Endodermal cell (in vitro differentiated cells): ENCODE measurements at regions not wholly inside any gene's neighbourhood (a gene's known extent, or its start where the extent isn't known, plus 50 kb on each side); places are given as distances from the start of the nearest gene placed in this dataset.

Experiments used
- DNase-seq: peaks from one replicate; pipeline ENCODE4 v3.0.0-alpha.2; 2017
- H3K27ac ChIP-seq: 2 replicates; pipeline ENCODE4 v1.5.1; 2013; ENCODE audit warnings: mild to moderate bottlenecking, low read depth, low read length, moderate library complexity
- H3K27me3 ChIP-seq: 2 replicates; pipeline ENCODE4 v1.6.1; 2013; ENCODE audit warnings: mild to moderate bottlenecking, low read length, moderate library complexity; ENCODE audit not compliant: insufficient read depth, control insufficient read depth, poor library complexity, severe bottlenecking
- H3K36me3 ChIP-seq: 2 replicates; pipeline ENCODE4 v1.7.0; 2013; ENCODE audit warnings: mild to moderate bottlenecking, low read length, moderate library complexity; ENCODE audit not compliant: control insufficient read depth, insufficient read depth
- H3K4me1 ChIP-seq: one replicate; pipeline ENCODE4 v1.7.0; 2013; ENCODE audit warnings: low read length; ENCODE audit not compliant: control insufficient read depth, insufficient read depth
- H3K4me3 ChIP-seq: 2 replicates; pipeline ENCODE4 v1.5.1; 2013; ENCODE audit warnings: mild to moderate bottlenecking, low read length, moderate library complexity
- H3K9ac ChIP-seq: 2 replicates; pipeline ENCODE4 v1.6.1; 2013; ENCODE audit warnings: mild to moderate bottlenecking, low read length, moderate library complexity; ENCODE audit not compliant: poor library complexity, severe bottlenecking; ENCODE audit errors: extremely low read depth
- H3K9me3 ChIP-seq: 2 replicates; pipeline ENCODE4 v1.6.1; 2013; ENCODE audit warnings: mild to moderate bottlenecking, low read length, moderate library complexity; ENCODE audit not compliant: control insufficient read depth
- H3K27ac Mint-ChIP-seq: 2 replicates; pipeline ENCODE4 v1.8.0; 2020; ENCODE audit warnings: mixed read lengths
- H3K27me3 Mint-ChIP-seq: 2 replicates; pipeline ENCODE4 v1.8.0; 2021; ENCODE audit warnings: mild to moderate bottlenecking, mixed read lengths; ENCODE audit not compliant: insufficient read depth
- H3K36me3 Mint-ChIP-seq: 2 replicates; pipeline ENCODE4 v1.8.0; 2020; ENCODE audit warnings: low read depth, mixed read lengths
- H3K4me1 Mint-ChIP-seq: 2 replicates; pipeline ENCODE4 v1.8.0; 2020; ENCODE audit warnings: mixed read lengths
- H3K4me3 Mint-ChIP-seq: 2 replicates; pipeline ENCODE4 v1.8.0; 2020; ENCODE audit warnings: mild to moderate bottlenecking, moderate library complexity, mixed read lengths
- H3K9me3 Mint-ChIP-seq: 2 replicates; pipeline ENCODE4 v1.8.0; 2020; ENCODE audit warnings: mild to moderate bottlenecking, mixed read lengths
- WGBS, 2 experiments: methylation state at CpG; one replicate each; pipeline versions ENCODE4 v1.1.5 to v1.1.7; 2013; ENCODE audit warnings: missing lambda C conversion rate in 2 of 2, mixed read lengths in 1 of 2; ENCODE audit not compliant: insufficient coverage in 1 of 2, insufficient read length in 1 of 2; 5-methylcytosine and 5-hydroxymethylcytosine counted together
- TF ChIP-seq, protein P1 (sequence below): fragments of 200-600 bp; sonication (generic); conservative IDR thresholded peaks from 2 replicates; pipeline ENCODE4 v1.5.0; 2021; ENCODE audit warnings: antibody characterized with exemption, mild to moderate bottlenecking

- Mint-ChIP-seq H3K27ac (no peak overlapping the region), H3K36me3 (no peaks in the 10 kb centered on the region), H3K4me1 (no peaks in the 10 kb centered on the region), H3K27me3 (no peaks in the 10 kb centered on the region), H3K4me3 (no peak overlapping the region), H3K9me3 (peaks cover 93% of the 10 kb centered on the region)
- Histone ChIP-seq H3K4me1 (no peaks in the 10 kb centered on the region), H3K27me3 (no peaks in the 10 kb centered on the region), H3K9ac (no peak overlapping the region), H3K9me3 (peaks cover 80% of the 10 kb centered on the region), H3K4me3 (no peak overlapping the region), H3K36me3 (no peaks in the 10 kb centered on the region), H3K27ac (no peak overlapping the region)
- DNase-seq, result no peak
- 74 to 86% methylated on average over 6 to 22 of the region's 22 CpGs for WGBS, 2 experiments
- TF ChIP-seq, protein P1, sequence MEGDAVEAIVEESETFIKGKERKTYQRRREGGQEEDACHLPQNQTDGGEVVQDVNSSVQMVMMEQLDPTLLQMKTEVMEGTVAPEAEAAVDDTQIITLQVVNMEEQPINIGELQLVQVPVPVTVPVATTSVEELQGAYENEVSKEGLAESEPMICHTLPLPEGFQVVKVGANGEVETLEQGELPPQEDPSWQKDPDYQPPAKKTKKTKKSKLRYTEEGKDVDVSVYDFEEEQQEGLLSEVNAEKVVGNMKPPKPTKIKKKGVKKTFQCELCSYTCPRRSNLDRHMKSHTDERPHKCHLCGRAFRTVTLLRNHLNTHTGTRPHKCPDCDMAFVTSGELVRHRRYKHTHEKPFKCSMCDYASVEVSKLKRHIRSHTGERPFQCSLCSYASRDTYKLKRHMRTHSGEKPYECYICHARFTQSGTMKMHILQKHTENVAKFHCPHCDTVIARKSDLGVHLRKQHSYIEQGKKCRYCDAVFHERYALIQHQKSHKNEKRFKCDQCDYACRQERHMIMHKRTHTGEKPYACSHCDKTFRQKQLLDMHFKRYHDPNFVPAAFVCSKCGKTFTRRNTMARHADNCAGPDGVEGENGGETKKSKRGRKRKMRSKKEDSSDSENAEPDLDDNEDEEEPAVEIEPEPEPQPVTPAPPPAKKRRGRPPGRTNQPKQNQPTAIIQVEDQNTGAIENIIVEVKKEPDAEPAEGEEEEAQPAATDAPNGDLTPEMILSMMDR, result no peak
These were observed 210.3 kb upstream of the WSB1 start for GRCh38 chr17:27083408-27084185.

- no peaks in the 10 kb centered on the region for H3K36me3 Mint-ChIP-seq
- H3K9me3 Mint-ChIP-seq, result peaks cover 93% of the 10 kb centered on the region
These were observed 208.4 kb upstream of the WSB1 start for GRCh38 chr17:27085517-27085916.

GRCh38 chr17:27086526-27086925 is 207.4 kb upstream of the WSB1 start:
- Mint-ChIP-seq H3K27me3 (no peaks in the 10 kb centered on the region), H3K4me1 (no peaks in the 10 kb centered on the region), H3K9me3 (peaks cover 95% of the 10 kb centered on the region), H3K4me3 (no peak overlapping the region), H3K36me3 (peaks cover 5% of the 10 kb centered on the region), H3K27ac (no peak overlapping the region)
- WGBS, 2 experiments, result 57 to 76% methylated on average over 2 to 4 of the region's 4 CpGs
- Histone ChIP-seq H3K27me3 (no peaks in the 10 kb centered on the region), H3K9ac (no peak overlapping the region), H3K4me1 (no peaks in the 10 kb centered on the region), H3K36me3 (no peaks in the 10 kb centered on the region), H3K9me3 (peaks cover 66% of the 10 kb centered on the region), H3K27ac (no peak overlapping the region), H3K4me3 (no peak overlapping the region)
- TF ChIP-seq, protein P1, result no peak
- no peak for DNase-seq

More at GRCh38 chr17:27085517-27085916, 208.4 kb upstream of the WSB1 start:
- Mint-ChIP-seq H3K4me1 (no peaks in the 10 kb centered on the region), H3K27me3 (no peaks in the 10 kb centered on the region), H3K4me3 (no peak overlapping the region), H3K27ac (no peak overlapping the region)
- no peak overlapping the region for H3K27ac ChIP-seq
- no peaks in the 10 kb centered on the region for H3K36me3 ChIP-seq
- no peaks in the 10 kb centered on the region for H3K4me1 ChIP-seq
- TF ChIP-seq, protein P1, result no peak
- no peaks in the 10 kb centered on the region for H3K27me3 ChIP-seq
- H3K9ac ChIP-seq, result no peak overlapping the region
- peaks cover 66% of the 10 kb centered on the region for H3K9me3 ChIP-seq
- 0 to 76% methylated on average over 1 to 2 of the region's 2 CpGs for WGBS, 2 experiments
- no peak overlapping the region for H3K4me3 ChIP-seq
- no peak for DNase-seq
